Natural killer cell (primary cell): ENCODE measurements at regions not wholly inside any gene's neighbourhood (a gene's known extent, or its start where the extent isn't known, plus 50 kb on each side); places are given as distances from the start of the nearest gene placed in this dataset.

Experiments
- ATAC-seq, 3 donors: fragments of 150-1000 bp in 2 of 3; fragments of 200-7000 bp in 1 of 3; cut with Tn5 transposase; 1 replicate in 1 of 3; 2 replicates in 2 of 3; pipeline ENCODE4 v1.10.0; 2021; ENCODE audit warnings: mild to moderate bottlenecking in 2 of 3, moderate library complexity in 2 of 3
- DNase-seq, 2 donors: peaks; one replicate each; pipeline versions ENCODE4 v3.0.0 to v3.0.0-alpha.2; 2013 to 2021; ENCODE audit warnings: mixed read lengths in 1 of 2
- H3K27ac ChIP-seq: one replicate; pipeline ENCODE4 v1.5.1; 2013; ENCODE audit warnings: mild to moderate bottlenecking, low read length
- H3K27me3 ChIP-seq: one replicate; pipeline ENCODE4 v1.6.1; 2013; ENCODE audit warnings: low read length; ENCODE audit not compliant: control insufficient read depth, insufficient read depth
- H3K36me3 ChIP-seq: one replicate; pipeline ENCODE4 v1.6.1; 2013; ENCODE audit warnings: low read length; ENCODE audit not compliant: control insufficient read depth, insufficient read depth
- H3K4me1 ChIP-seq: one replicate; pipeline ENCODE4 v1.6.1; 2013; ENCODE audit warnings: low read length; ENCODE audit not compliant: control insufficient read depth, insufficient read depth
- H3K4me3 ChIP-seq: one replicate; pipeline ENCODE4 v1.5.1; 2013; ENCODE audit warnings: low read length
- H3K9me3 ChIP-seq: one replicate; pipeline ENCODE4 v1.6.1; 2013; ENCODE audit warnings: low read length; ENCODE audit not compliant: control insufficient read depth, insufficient read depth
- H3K27ac Mint-ChIP-seq, 2 donors: one replicate each; pipeline ENCODE4 v1.8.0; 2022; ENCODE audit warnings: mild to moderate bottlenecking in 2 of 2, mixed read lengths in 2 of 2, moderate library complexity in 1 of 2
- H3K27me3 Mint-ChIP-seq, 2 donors: one replicate each; pipeline ENCODE4 v1.8.0; 2022; ENCODE audit warnings: low read depth in 2 of 2, mixed read lengths in 2 of 2
- H3K36me3 Mint-ChIP-seq: one replicate; pipeline ENCODE4 v1.8.0; 2022; ENCODE audit warnings: mixed read lengths
- H3K4me1 Mint-ChIP-seq, 2 donors: one replicate each; pipeline ENCODE4 v1.8.0; 2022; ENCODE audit warnings: mixed read lengths in 2 of 2
- H3K4me3 Mint-ChIP-seq: one replicate; pipeline ENCODE4 v1.8.0; 2022; ENCODE audit warnings: mild to moderate bottlenecking, moderate library complexity, mixed read lengths
- H3K9me3 Mint-ChIP-seq, 2 donors: one replicate each; pipeline ENCODE4 v1.8.0; 2022; ENCODE audit warnings: mixed read lengths in 2 of 2
- WGBS: methylation state at CpG from one replicate; pipeline ENCODE4 v1.1.7; 2013; ENCODE audit warnings: missing lambda C conversion rate; ENCODE audit not compliant: insufficient coverage; 5-methylcytosine and 5-hydroxymethylcytosine counted together
- intact Hi-C: fragments of 100-400 bp; cut with micrococcal nuclease; formaldehyde crosslinking; loops from one replicate; pipeline ENCODE4 v1.14.2; 2022
- TF ChIP-seq, protein P1 (sequence below): fragments of 200-600 bp; IDR thresholded peaks from one replicate; pipeline ENCODE4 v1.8.0; 2022; ENCODE audit warnings: antibody characterized with exemption

DNA sequence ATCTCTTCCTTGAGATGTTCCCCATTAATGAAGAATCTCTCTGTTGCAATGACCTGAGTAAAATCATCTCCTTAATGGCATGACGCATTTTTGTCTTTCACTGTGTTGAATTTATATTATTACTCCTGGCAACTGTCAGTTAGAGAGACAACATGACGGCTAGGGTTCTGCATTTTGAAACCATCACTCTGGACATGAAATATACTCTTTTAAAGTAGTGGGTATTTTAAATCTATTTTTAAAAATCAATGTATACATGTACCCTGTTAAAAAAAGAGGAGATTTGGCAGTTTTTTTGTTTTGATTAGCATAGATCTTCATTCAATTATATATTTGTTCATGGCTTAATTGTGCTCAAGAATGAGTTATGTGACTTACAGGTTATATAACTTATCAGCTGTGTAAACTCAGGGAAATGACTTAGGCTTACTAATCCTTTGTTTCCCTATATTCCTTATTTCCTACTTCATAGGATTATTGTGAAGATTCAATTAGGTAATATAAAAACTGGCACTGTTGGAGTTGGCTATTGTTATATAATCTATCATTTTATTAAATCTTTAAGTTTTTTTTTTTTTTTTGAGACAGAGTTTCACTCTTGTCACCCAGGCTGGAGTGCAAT lies 632.0 kb upstream of the SPRY2 start:
- TF ChIP-seq, protein P1, sequence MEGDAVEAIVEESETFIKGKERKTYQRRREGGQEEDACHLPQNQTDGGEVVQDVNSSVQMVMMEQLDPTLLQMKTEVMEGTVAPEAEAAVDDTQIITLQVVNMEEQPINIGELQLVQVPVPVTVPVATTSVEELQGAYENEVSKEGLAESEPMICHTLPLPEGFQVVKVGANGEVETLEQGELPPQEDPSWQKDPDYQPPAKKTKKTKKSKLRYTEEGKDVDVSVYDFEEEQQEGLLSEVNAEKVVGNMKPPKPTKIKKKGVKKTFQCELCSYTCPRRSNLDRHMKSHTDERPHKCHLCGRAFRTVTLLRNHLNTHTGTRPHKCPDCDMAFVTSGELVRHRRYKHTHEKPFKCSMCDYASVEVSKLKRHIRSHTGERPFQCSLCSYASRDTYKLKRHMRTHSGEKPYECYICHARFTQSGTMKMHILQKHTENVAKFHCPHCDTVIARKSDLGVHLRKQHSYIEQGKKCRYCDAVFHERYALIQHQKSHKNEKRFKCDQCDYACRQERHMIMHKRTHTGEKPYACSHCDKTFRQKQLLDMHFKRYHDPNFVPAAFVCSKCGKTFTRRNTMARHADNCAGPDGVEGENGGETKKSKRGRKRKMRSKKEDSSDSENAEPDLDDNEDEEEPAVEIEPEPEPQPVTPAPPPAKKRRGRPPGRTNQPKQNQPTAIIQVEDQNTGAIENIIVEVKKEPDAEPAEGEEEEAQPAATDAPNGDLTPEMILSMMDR, result no peak
- no peak for DNase-seq
- H3K4me1 Mint-ChIP-seq, result no peaks in the 10 kb centered on the region

GRCh38 chr13:80965097-80965496 lies 624.2 kb upstream of the SPRY2 start:
- Mint-ChIP-seq H3K27me3 (no peaks in the 10 kb centered on the region), H3K9me3 (no peaks in the 10 kb centered on the region), H3K4me1 (no peaks in the 10 kb centered on the region), H3K27ac (no peak overlapping the region), H3K36me3 (no peaks in the 10 kb centered on the region), H3K4me3 (no peak overlapping the region)
- no peak overlapping the region for H3K27ac ChIP-seq
- intact Hi-C loops, result no loop called here
- H3K36me3 ChIP-seq, result no peaks in the 10 kb centered on the region
- H3K9me3 ChIP-seq, result no peaks in the 10 kb centered on the region
- H3K4me1 ChIP-seq, result no peaks in the 10 kb centered on the region
- no peaks in the 10 kb centered on the region for H3K27me3 ChIP-seq
- DNase-seq, result no peak
- TF ChIP-seq, protein P1, result no peak
- no peak overlapping the region for H3K4me3 ChIP-seq
- no peak for ATAC-seq

More for the DNA sequence above, 632.0 kb upstream of the SPRY2 start:
- H3K27ac Mint-ChIP-seq, result no peak overlapping the region
- H3K9me3 Mint-ChIP-seq, result no peaks in the 10 kb centered on the region
- WGBS, result 92% methylated on average over 2 of the region's 2 CpGs
- no peaks in the 10 kb centered on the region for H3K27me3 Mint-ChIP-seq
- H3K36me3 Mint-ChIP-seq, result no peaks in the 10 kb centered on the region
- no peak overlapping the region for H3K27ac ChIP-seq
- intact Hi-C loops, result no loop called here
- ATAC-seq, result no peak
- H3K4me1 ChIP-seq, result no peaks in the 10 kb centered on the region
- H3K9me3 ChIP-seq, result no peaks in the 10 kb centered on the region
- H3K4me3 ChIP-seq, result no peak overlapping the region
- no peak overlapping the region for H3K4me3 Mint-ChIP-seq
- H3K36me3 ChIP-seq, result no peaks in the 10 kb centered on the region
- no peaks in the 10 kb centered on the region for H3K27me3 ChIP-seq

DNA sequence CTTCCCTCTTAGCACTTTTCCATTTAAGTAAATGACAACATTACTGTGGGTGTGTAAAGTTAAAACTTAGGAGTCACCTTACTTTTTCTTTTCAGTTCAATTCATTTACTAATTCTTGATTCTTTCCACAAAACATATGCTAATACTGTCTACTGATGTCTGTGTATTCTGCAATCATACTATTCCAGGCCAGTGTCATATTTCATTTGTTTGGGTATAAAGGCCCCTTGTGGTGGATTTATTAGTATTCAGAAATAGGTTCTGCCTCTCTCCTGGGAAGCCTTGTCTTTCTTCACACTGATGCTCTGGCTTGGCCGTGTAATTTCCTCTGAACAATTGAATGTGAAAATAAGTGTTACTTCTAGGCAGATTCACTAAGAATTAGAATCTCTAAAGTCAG lies 621.9 kb upstream of the SPRY2 start:
- H3K27me3 ChIP-seq, result no peaks in the 10 kb centered on the region
- H3K4me1 Mint-ChIP-seq, result no peaks in the 10 kb centered on the region
- no peak overlapping the region for H3K4me3 ChIP-seq
- H3K4me1 ChIP-seq, result no peaks in the 10 kb centered on the region
- no peaks in the 10 kb centered on the region for H3K36me3 Mint-ChIP-seq
- no peak overlapping the region for H3K4me3 Mint-ChIP-seq
- no peaks in the 10 kb centered on the region for H3K27me3 Mint-ChIP-seq
- WGBS, result no CpG with 5 or more reads among the region's 1 CpG
- TF ChIP-seq, protein P1, result no peak
- H3K9me3 Mint-ChIP-seq, result no peaks in the 10 kb centered on the region
- no peak overlapping the region for H3K27ac Mint-ChIP-seq
- H3K27ac ChIP-seq, result no peak overlapping the region
- no peaks in the 10 kb centered on the region for H3K9me3 ChIP-seq
- intact Hi-C loops, result no loop called here
- no peaks in the 10 kb centered on the region for H3K36me3 ChIP-seq
- ATAC-seq, result no peak
- no peak for DNase-seq

DNA sequence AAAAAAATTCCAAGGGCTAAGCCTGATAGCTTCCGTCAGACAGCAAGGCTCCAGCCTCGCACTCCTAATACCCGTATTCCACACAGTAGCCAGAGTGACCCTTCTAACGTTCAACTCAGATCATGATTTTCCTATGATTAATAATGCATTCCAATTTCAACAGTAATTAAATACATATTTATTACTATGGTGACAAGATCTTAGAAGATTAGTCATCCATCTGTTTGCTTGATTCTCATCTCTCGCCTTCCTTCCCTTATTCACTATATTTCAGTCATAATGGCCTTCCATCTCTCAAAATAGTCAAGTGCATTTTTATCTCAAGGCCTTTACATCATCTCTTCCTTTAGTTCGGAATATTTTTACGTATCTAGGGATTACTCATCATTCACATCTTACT lies 621.2 kb upstream of the SPRY2 start:
- intact Hi-C loops, result no loop called here
- DNase-seq (no peak), ATAC-seq (no peak)
- Histone ChIP-seq H3K4me3 (no peak overlapping the region), H3K27ac (no peak overlapping the region), H3K4me1 (no peaks in the 10 kb centered on the region), H3K36me3 (no peaks in the 10 kb centered on the region), H3K9me3 (no peaks in the 10 kb centered on the region), H3K27me3 (no peaks in the 10 kb centered on the region)
- Mint-ChIP-seq H3K4me1 (no peaks in the 10 kb centered on the region), H3K4me3 (no peak overlapping the region), H3K27ac (no peak overlapping the region), H3K9me3 (no peaks in the 10 kb centered on the region), H3K27me3 (no peaks in the 10 kb centered on the region), H3K36me3 (no peaks in the 10 kb centered on the region)
- WGBS, result 97% methylated on average over 5 of the region's 7 CpGs
- TF ChIP-seq, protein P1, result no peak
